DND-41 (cell line): ENCODE measurements at regions not wholly inside any gene's neighbourhood (a gene's known extent, or its start where the extent isn't known, plus 50 kb on each side); places are given as distances from the start of the nearest gene placed in this dataset.

Source experiments
- EZH2 ChIP-seq: IDR thresholded peaks from 3 replicates; pipeline ENCODE4 v1.6.1; 2012; ENCODE audit warnings: borderline replicate concordance, low read depth, mild to moderate bottlenecking, moderate library complexity, low read length, inconsistent platforms; ENCODE audit not compliant: severe bottlenecking
- TF ChIP-seq, protein P1 (sequence below): IDR thresholded peaks from 2 replicates; pipeline ENCODE4 v1.5.1; 2012; ENCODE audit warnings: borderline replicate concordance, low read length, moderate library complexity, mild to moderate bottlenecking; ENCODE audit not compliant: poor library complexity, severe bottlenecking; ENCODE audit errors: extremely low read depth

DNA sequence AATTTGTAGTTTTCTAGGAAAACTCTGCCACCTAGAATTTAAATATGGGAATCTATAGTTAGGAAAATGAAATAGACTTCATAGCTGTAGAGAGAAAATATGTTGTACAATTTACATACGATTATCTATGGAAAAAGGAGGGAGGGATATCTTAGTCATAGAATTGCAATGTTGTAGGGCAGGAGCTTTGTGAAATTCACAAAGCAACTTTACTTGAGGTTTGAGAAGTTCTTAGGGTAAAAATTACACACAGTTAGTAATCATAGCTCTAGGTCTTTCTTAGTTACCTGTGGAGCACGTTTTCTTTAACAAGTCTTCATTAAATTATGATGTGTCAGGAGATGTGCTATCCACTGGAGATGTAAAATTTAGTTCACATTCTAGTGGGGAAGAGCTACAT is 61.4 kb upstream of the DBX2 start:
- TF ChIP-seq, protein P1, sequence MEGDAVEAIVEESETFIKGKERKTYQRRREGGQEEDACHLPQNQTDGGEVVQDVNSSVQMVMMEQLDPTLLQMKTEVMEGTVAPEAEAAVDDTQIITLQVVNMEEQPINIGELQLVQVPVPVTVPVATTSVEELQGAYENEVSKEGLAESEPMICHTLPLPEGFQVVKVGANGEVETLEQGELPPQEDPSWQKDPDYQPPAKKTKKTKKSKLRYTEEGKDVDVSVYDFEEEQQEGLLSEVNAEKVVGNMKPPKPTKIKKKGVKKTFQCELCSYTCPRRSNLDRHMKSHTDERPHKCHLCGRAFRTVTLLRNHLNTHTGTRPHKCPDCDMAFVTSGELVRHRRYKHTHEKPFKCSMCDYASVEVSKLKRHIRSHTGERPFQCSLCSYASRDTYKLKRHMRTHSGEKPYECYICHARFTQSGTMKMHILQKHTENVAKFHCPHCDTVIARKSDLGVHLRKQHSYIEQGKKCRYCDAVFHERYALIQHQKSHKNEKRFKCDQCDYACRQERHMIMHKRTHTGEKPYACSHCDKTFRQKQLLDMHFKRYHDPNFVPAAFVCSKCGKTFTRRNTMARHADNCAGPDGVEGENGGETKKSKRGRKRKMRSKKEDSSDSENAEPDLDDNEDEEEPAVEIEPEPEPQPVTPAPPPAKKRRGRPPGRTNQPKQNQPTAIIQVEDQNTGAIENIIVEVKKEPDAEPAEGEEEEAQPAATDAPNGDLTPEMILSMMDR, result no peak
- TF ChIP-seq EZH2, result no peak
